ENCODE measurements at regions not wholly inside any gene's neighbourhood (a gene's known extent, or its start where the extent isn't known, plus 50 kb on each side); places are given as distances from the start of the nearest gene placed in this dataset.
A peak's percentile ranks its signal among the peaks of the same experiment; 100 is the strongest.
"Not testable (repeated sequence)": the region's sequence is repeated elsewhere in the genome, so short reads cannot be mapped to it uniquely, and the experiment has no call there.

- in situ Hi-C loops (cut with HindIII; ENCODE audit: low sequenced_read_pairs), result no loop called here
- no peak for DNase-seq (ENCODE audit: low spot score)
These were observed 141.2 kb downstream of the LRRC3B start for GRCh38 chr3:26763723-26764122.

- in situ Hi-C loops (cut with HindIII; ENCODE audit: low sequenced_read_pairs), result no loop called here
- no peak for DNase-seq (ENCODE audit: low spot score)
These were observed 143.5 kb downstream of the LRRC3B start for GRCh38 chr3:26766031-26766430.

- in situ Hi-C loops (cut with HindIII; ENCODE audit: low sequenced_read_pairs), result no loop called here
These were observed 145.6 kb downstream of the LRRC3B start for GRCh38 chr3:26768068-26768651.

GRCh38 chr3:26799679-26800317, 177.2 kb downstream of the LRRC3B start:
- in situ Hi-C loops (cut with HindIII; ENCODE audit: low sequenced_read_pairs), result no loop called here
- DNase-seq (ENCODE audit: low spot score), result no peak

More at GRCh38 chr3:26768068-26768651, 145.6 kb downstream of the LRRC3B start:
- DNase-seq (ENCODE audit: low spot score), result no peak

- DNase-seq (ENCODE audit: low spot score), result no peak
- in situ Hi-C loops (cut with HindIII; ENCODE audit: low sequenced_read_pairs), result no loop called here
These were observed 184.7 kb downstream of the LRRC3B start for GRCh38 chr3:26807272-26807671.

GRCh38 chr3:26825454-26825853, 202.9 kb downstream of the LRRC3B start:
- in situ Hi-C loops (cut with HindIII; ENCODE audit: low sequenced_read_pairs), result no loop called here
- no peak for DNase-seq (ENCODE audit: low spot score)

GRCh38 chr3:26827169-26827568, 204.6 kb downstream of the LRRC3B start:
- no peak for DNase-seq (ENCODE audit: low spot score)
- in situ Hi-C loops (cut with HindIII; ENCODE audit: low sequenced_read_pairs), result no loop called here

- in situ Hi-C loops (cut with HindIII; ENCODE audit: low sequenced_read_pairs), result no loop called here
- peak; percentile 7 for DNase-seq (ENCODE audit: low spot score)
These were observed 215.5 kb downstream of the LRRC3B start for GRCh38 chr3:26838026-26838425.

- in situ Hi-C loops (cut with HindIII; ENCODE audit: low sequenced_read_pairs), result no loop called here
- no peak for DNase-seq (ENCODE audit: low spot score)
These were observed 216.4 kb downstream of the LRRC3B start for GRCh38 chr3:26839001-26839400.

- in situ Hi-C loops (cut with HindIII; ENCODE audit: low sequenced_read_pairs), result no loop called here
- no peak for DNase-seq (ENCODE audit: low spot score)
These were observed 217.8 kb downstream of the LRRC3B start for GRCh38 chr3:26840272-26840870.

- DNase-seq (ENCODE audit: low spot score), result no peak
- in situ Hi-C loops (cut with HindIII; ENCODE audit: low sequenced_read_pairs), result no loop called here
These were observed 222.6 kb downstream of the LRRC3B start for GRCh38 chr3:26845194-26845593.

GRCh38 chr3:26847680-26848079, 225.1 kb downstream of the LRRC3B start:
- DNase-seq (ENCODE audit: low spot score), result no peak
- in situ Hi-C loops (cut with HindIII; ENCODE audit: low sequenced_read_pairs), result no loop called here

- in situ Hi-C loops (cut with HindIII; ENCODE audit: low sequenced_read_pairs), result no loop called here
- DNase-seq (ENCODE audit: low spot score), result no peak
These were observed 271.9 kb downstream of the LRRC3B start for GRCh38 chr3:26894443-26894842.

GRCh38 chr3:26915208-26915607, 292.6 kb downstream of the LRRC3B start:
- no peak for DNase-seq (ENCODE audit: low spot score)
- in situ Hi-C loops (cut with HindIII; ENCODE audit: low sequenced_read_pairs), result no loop called here

- in situ Hi-C loops (cut with HindIII; ENCODE audit: low sequenced_read_pairs), result no loop called here
- peak; percentile 2 for DNase-seq (ENCODE audit: low spot score)
These were observed 298.3 kb downstream of the LRRC3B start for GRCh38 chr3:26920646-26921478.

GRCh38 chr3:26931896-26932295, 309.3 kb downstream of the LRRC3B start:
- DNase-seq (ENCODE audit: low spot score), result no peak

GRCh38 chr3:26932752-26933151, 310.2 kb downstream of the LRRC3B start:
- in situ Hi-C loops (cut with HindIII; ENCODE audit: low sequenced_read_pairs), result no loop called here
- DNase-seq (ENCODE audit: low spot score), result no peak

More at GRCh38 chr3:26931896-26932295, 309.3 kb downstream of the LRRC3B start:
- in situ Hi-C loops (cut with HindIII; ENCODE audit: low sequenced_read_pairs), result no loop called here

GRCh38 chr3:26945480-26945879, 322.9 kb downstream of the LRRC3B start:
- DNase-seq (ENCODE audit: low spot score); in situ Hi-C loops (cut with HindIII; ENCODE audit: low sequenced_read_pairs): not testable (repeated sequence)

- in situ Hi-C loops (cut with HindIII; ENCODE audit: low sequenced_read_pairs), result no loop called here
These were observed 337.8 kb downstream of the LRRC3B start for GRCh38 chr3:26960382-26960781.

More at GRCh38 chr3:26960382-26960781, 337.8 kb downstream of the LRRC3B start:
- no peak for DNase-seq (ENCODE audit: low spot score)

Data from G401 (cell line).